ENCODE measurements at regions not wholly inside any gene's neighbourhood (a gene's known extent, or its start where the extent isn't known, plus 50 kb on each side); places are given as distances from the start of the nearest gene placed in this dataset.

DNA sequence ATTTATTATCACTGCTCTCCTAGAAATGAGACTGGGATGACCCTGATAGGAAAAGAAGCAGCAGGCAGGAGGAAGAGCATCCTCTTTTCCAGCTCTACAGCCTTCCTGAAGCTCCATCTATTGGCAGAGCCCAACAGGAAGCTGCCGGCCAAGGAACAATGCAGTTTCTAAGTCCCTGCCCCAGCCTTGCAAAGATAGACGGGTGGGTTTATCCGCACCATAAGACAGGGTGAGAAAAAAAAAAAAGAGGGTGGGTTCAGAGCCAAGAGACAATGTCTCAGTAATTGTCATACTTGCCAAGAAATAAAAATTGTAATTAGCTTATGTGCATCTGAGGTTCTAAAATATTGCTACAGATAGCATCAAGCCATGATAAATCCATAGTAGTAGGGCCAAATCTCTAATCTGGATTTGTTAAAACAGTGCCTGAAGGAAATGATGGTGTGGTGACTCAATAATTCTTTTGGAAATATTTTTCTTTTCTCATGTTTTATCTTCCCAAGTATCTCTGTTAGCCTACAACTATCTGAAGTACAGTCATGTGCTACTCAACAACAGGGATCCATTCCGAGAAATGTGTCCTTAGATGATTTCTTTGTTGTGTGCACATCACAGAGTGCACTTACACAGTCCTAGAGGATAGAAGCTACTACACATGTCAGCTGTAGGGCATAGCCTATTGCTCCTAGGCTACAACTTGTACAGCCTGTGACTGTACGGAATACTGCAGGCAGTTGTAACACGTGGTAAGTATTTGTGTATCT, 242.9 kb upstream of the CXCL12 start:
- ATAC-seq (ENCODE audit: low FRiP score), result peak; percentile 53
- no peak for DNase-seq (ENCODE audit: low spot score)
- TF ChIP-seq, protein P1, sequence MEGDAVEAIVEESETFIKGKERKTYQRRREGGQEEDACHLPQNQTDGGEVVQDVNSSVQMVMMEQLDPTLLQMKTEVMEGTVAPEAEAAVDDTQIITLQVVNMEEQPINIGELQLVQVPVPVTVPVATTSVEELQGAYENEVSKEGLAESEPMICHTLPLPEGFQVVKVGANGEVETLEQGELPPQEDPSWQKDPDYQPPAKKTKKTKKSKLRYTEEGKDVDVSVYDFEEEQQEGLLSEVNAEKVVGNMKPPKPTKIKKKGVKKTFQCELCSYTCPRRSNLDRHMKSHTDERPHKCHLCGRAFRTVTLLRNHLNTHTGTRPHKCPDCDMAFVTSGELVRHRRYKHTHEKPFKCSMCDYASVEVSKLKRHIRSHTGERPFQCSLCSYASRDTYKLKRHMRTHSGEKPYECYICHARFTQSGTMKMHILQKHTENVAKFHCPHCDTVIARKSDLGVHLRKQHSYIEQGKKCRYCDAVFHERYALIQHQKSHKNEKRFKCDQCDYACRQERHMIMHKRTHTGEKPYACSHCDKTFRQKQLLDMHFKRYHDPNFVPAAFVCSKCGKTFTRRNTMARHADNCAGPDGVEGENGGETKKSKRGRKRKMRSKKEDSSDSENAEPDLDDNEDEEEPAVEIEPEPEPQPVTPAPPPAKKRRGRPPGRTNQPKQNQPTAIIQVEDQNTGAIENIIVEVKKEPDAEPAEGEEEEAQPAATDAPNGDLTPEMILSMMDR (IDR thresholded peaks at IDR 0.05), result no peak

- TF ChIP-seq, protein P1 (IDR thresholded peaks at IDR 0.05), result no peak
- no peak for DNase-seq (ENCODE audit: low spot score)
- peak; percentile 81 for ATAC-seq (ENCODE audit: low FRiP score)
Observed at GRCh38 chr10:44628921-44629320, 244.0 kb upstream of the CXCL12 start.

GRCh38 chr10:44635176-44635575, 250.3 kb upstream of the CXCL12 start:
- TF ChIP-seq, protein P1 (IDR thresholded peaks at IDR 0.05), result no peak
- DNase-seq (ENCODE audit: low spot score), result no peak
- no peak for ATAC-seq (ENCODE audit: low FRiP score)

DNA sequence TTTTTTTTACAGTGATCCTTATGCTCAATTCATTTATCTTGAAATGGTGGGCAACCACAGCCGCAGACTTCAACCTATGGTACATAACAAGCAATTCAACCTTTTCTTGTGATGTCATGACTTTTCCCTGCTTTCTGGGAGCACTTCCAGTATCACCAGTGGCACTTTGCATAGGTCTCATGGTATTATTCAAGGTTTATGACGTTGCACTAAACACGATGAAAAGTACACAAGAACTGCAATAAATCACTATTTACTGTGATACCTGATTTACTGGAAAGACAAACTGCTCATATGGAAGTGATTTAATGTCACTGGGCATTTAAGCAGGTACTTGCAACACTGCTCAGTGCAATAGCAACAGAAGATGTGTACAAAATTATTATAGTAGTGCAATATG, 251.7 kb upstream of the CXCL12 start:
- DNase-seq (ENCODE audit: low spot score) (no peak), ATAC-seq (ENCODE audit: low FRiP score) (no peak)
- TF ChIP-seq, protein P1 (IDR thresholded peaks at IDR 0.05), result no peak

DNA sequence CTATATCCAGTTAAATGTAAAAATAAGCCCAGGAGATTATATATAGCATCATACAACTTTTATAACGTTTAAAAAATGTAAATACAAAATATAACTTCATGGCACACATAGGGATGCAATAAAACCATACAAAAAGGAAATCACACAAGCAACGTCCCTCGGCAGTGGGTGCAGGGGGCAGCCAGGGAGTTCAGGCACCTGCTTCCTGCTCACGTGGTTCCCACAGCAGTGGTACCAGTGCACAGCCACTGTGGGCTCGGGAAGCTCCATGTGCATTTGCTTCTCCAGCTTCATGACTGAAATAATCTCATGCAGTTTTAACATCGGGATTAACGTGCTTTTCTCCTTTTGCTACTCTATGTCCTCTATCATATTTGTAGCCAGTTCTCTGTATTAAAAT, 255.5 kb upstream of the CXCL12 start:
- no peak for DNase-seq (ENCODE audit: low spot score)
- no peak for ATAC-seq (ENCODE audit: low FRiP score)
- TF ChIP-seq, protein P1 (IDR thresholded peaks at IDR 0.05), result no peak

GRCh38 chr10:44647473-44647872, 262.6 kb upstream of the CXCL12 start:
- ATAC-seq (ENCODE audit: low FRiP score) (no peak), DNase-seq (ENCODE audit: low spot score) (no peak)
- TF ChIP-seq, protein P1 (IDR thresholded peaks at IDR 0.05), result no peak

- DNase-seq (ENCODE audit: low spot score), result no peak
- TF ChIP-seq, protein P1 (IDR thresholded peaks at IDR 0.05), result no peak
- ATAC-seq (ENCODE audit: low FRiP score), result no peak
Observed at GRCh38 chr10:44647877-44648542, 263.1 kb upstream of the CXCL12 start.
